Gastrocnemius medialis (tissue), 4 donors: ENCODE measurements at regions not wholly inside any gene's neighbourhood (a gene's known extent, or its start where the extent isn't known, plus 50 kb on each side); places are given as distances from the start of the nearest gene placed in this dataset.

Source experiments
- ATAC-seq, 2 donors: fragments of 150-250 bp; one replicate each; pipeline ENCODE4 v1.9.1; 2016
- DNase-seq, 2 donors: peaks; one replicate each; pipeline ENCODE4 v3.0.0-alpha.2; 2019
- H3K27ac ChIP-seq, 4 donors: fragments of 200-600 bp; sonication (generic); 1 replicate in 1 of 4; 2 replicates in 3 of 4; pipeline ENCODE4 v1.5.1; 2016 to 2018; ENCODE audit warnings: mild to moderate bottlenecking in 2 of 4, moderate library complexity in 1 of 4
- H3K27me3 ChIP-seq, 3 donors: fragments of 200-600 bp; sonication (generic) in 2 of 3; 1 replicate in 1 of 3; 2 replicates in 2 of 3; pipeline versions ENCODE4 v1.5.1 to v1.6.0; 2016 to 2019; ENCODE audit warnings: mild to moderate bottlenecking in 1 of 3, moderate library complexity in 1 of 3
- H3K36me3 ChIP-seq, 2 donors: fragments of 200-600 bp; sonication (generic) in 1 of 2; one replicate each; pipeline ENCODE4 v1.5.1; 2017 to 2018
- H3K4me1 ChIP-seq, 2 donors: fragments of 200-600 bp; sonication (generic) in 1 of 2; one replicate each; pipeline ENCODE4 v1.5.1; 2016 to 2017; ENCODE audit warnings: mild to moderate bottlenecking in 2 of 2
- H3K4me3 ChIP-seq, 4 donors: fragments of 200-600 bp; sonication (generic) in 3 of 4; 1 replicate in 1 of 4; 2 replicates in 3 of 4; pipeline ENCODE4 v1.5.1; 2016 to 2019; ENCODE audit warnings: mild to moderate bottlenecking in 2 of 4
- H3K9me3 ChIP-seq, 3 donors: fragments of 200-600 bp; sonication (generic) in 2 of 3; 1 replicate in 1 of 3; 2 replicates in 2 of 3; pipeline ENCODE4 v1.5.1; 2016 to 2019
- CTCF ChIP-seq, 5 experiments: fragments of 450-650 bp in 3 of 5; fragments of 200-600 bp in 2 of 5; sonication (generic) in 2 of 5; IDR thresholded peaks in 4 of 5; conservative IDR thresholded peaks in 1 of 5; 1 replicate in 4 of 5; 2 replicates in 1 of 5; pipeline ENCODE4 v1.5.1; 2016 to 2019; ENCODE audit warnings: antibody characterized with exemption in 5 of 5, mild to moderate bottlenecking in 3 of 5, moderate library complexity in 3 of 5
- POLR2A ChIP-seq, 2 donors: fragments of 450-650 bp; IDR thresholded peaks; one replicate each; pipeline ENCODE4 v1.6.1; 2017; ENCODE audit warnings: antibody characterized with exemption in 2 of 2, mild to moderate bottlenecking in 2 of 2, moderate library complexity in 2 of 2
- in situ Hi-C, 4 donors: fragments of 200-750 bp; cut with MboI; loops; one replicate each; pipeline versions ENCODE4 v1.15.0 to v1.8.0; 2017; ENCODE audit warnings: low sequenced_read_pairs in 4 of 4
- intact Hi-C: fragments of 100-400 bp; cut with DNase I; formaldehyde crosslinking; loops from one replicate; pipeline ENCODE4 v1.15.1; 2023; ENCODE audit warnings: low total_unique reads

- Histone ChIP-seq H3K4me3 (no peak overlapping the region), H3K36me3 (no peaks in the 10 kb centered on the region), H3K27me3 (no peaks in the 10 kb centered on the region), H3K27ac (peak overlapping the region in 3 of 4 donors; percentile 36 to 62 (median 54)), H3K9me3 (no peaks in the 10 kb centered on the region), H3K4me1 (no peaks in the 10 kb centered on the region)
- DNase-seq (no peak), ATAC-seq (peak in 1 of 2 donors; percentile 81)
- in situ Hi-C loops (no loop called here), intact Hi-C loops (no loop called here)
- TF ChIP-seq POLR2A (IDR thresholded peaks at IDR 0.05), result no peak
- TF ChIP-seq CTCF (IDR thresholded peaks at IDR 0.05 in 4 of 5, conservative IDR thresholded peaks at IDR 0.05 in 1 of 5), result no peak
Measured at GRCh38 chr20:43849496-43850186, 65.0 kb upstream of the TOX2 start.

- DNase-seq, result no peak
- Histone ChIP-seq H3K4me1 (no peaks in the 10 kb centered on the region), H3K36me3 (no peaks in the 10 kb centered on the region), H3K27me3 (no peaks in the 10 kb centered on the region), H3K9me3 (no peaks in the 10 kb centered on the region), H3K4me3 (no peak overlapping the region), H3K27ac (no peak overlapping the region)
- no peak for TF ChIP-seq CTCF (IDR thresholded peaks at IDR 0.05 in 4 of 5, conservative IDR thresholded peaks at IDR 0.05 in 1 of 5)
- TF ChIP-seq POLR2A (IDR thresholded peaks at IDR 0.05), result no peak
- in situ Hi-C loops (no loop called here), intact Hi-C loops (no loop called here)
- ATAC-seq, result no peak
Measured at GRCh38 chr20:43846516-43846905, 68.1 kb upstream of the TOX2 start.

GRCh38 chr20:43844778-43845614 is 69.7 kb upstream of the TOX2 start:
- no peak for ATAC-seq
- intact Hi-C loops, result no loop called here

GRCh38 chr20:43843965-43844660 is 70.5 kb upstream of the TOX2 start:
- in situ Hi-C loops, result no loop called here
- Histone ChIP-seq H3K9me3 (no peaks in the 10 kb centered on the region), H3K27ac (no peak overlapping the region), H3K4me1 (no peaks in the 10 kb centered on the region), H3K4me3 (no peak overlapping the region), H3K27me3 (no peaks in the 10 kb centered on the region), H3K36me3 (no peaks in the 10 kb centered on the region)
- intact Hi-C loops, result no loop called here
- no peak for TF ChIP-seq CTCF (IDR thresholded peaks at IDR 0.05 in 4 of 5, conservative IDR thresholded peaks at IDR 0.05 in 1 of 5)
- TF ChIP-seq POLR2A (IDR thresholded peaks at IDR 0.05), result no peak
- DNase-seq, result no peak
- no peak for ATAC-seq

More at GRCh38 chr20:43844778-43845614, 69.7 kb upstream of the TOX2 start:
- no peaks in the 10 kb centered on the region for H3K36me3 ChIP-seq
- no peaks in the 10 kb centered on the region for H3K4me1 ChIP-seq
- no peaks in the 10 kb centered on the region for H3K9me3 ChIP-seq
- no peaks in the 10 kb centered on the region for H3K27me3 ChIP-seq
- no peak for DNase-seq
- no peak for TF ChIP-seq CTCF (IDR thresholded peaks at IDR 0.05 in 4 of 5, conservative IDR thresholded peaks at IDR 0.05 in 1 of 5)
- no peak for TF ChIP-seq POLR2A (IDR thresholded peaks at IDR 0.05)
- H3K4me3 ChIP-seq, result no peak overlapping the region
- in situ Hi-C loops, result no loop called here
- H3K27ac ChIP-seq, result peak overlapping the region in 1 of 4 donors; percentile 21
